Stimulated activated CD4-positive, alpha-beta T cell treated with anti-CD3 and anti-CD28 coated beads, Interleukin-4, amount 100 ng/mL, for 24 hours (primary cell): ENCODE measurements at regions not wholly inside any gene's neighbourhood (a gene's known extent, or its start where the extent isn't known, plus 50 kb on each side); places are given as distances from the start of the nearest gene placed in this dataset.
A peak's percentile ranks its signal among the peaks of the same experiment; 100 is the strongest.
"Not testable (repeated sequence)": the region's sequence is repeated elsewhere in the genome, so short reads cannot be mapped to it uniquely, and the experiment has no call there.

ENCODE experiments used
- DNase-seq: peaks from one replicate; pipeline ENCODE4 v3.0.0-alpha.2; 2020

- peak; percentile 17 for DNase-seq
Observed at GRCh38 chr21:14675774-14676530, 129.8 kb upstream of the SAMSN1 start.

- no peak for DNase-seq
Observed at GRCh38 chr21:14673649-14674048, 127.5 kb upstream of the SAMSN1 start.

- DNase-seq: no peak
Observed at GRCh38 chr21:14672466-14672865, 126.4 kb upstream of the SAMSN1 start.

GRCh38 chr21:14670409-14670808 is 124.3 kb upstream of the SAMSN1 start:
- DNase-seq: no peak

- not testable (repeated sequence) for DNase-seq
Observed at GRCh38 chr21:14669092-14669491, 123.0 kb upstream of the SAMSN1 start.

GRCh38 chr21:14657241-14658008 is 111.3 kb upstream of the SAMSN1 start:
- DNase-seq: no peak

GRCh38 chr21:14646893-14647292 is 100.8 kb upstream of the SAMSN1 start:
- DNase-seq: no peak

GRCh38 chr21:14645702-14646101 is 99.6 kb upstream of the SAMSN1 start:
- no peak for DNase-seq

GRCh38 chr21:14632359-14632758 is 86.2 kb upstream of the SAMSN1 start:
- DNase-seq: no peak

- no peak for DNase-seq
Observed at GRCh38 chr21:14630556-14631069, 84.5 kb upstream of the SAMSN1 start.

GRCh38 chr21:14629461-14629860 is 83.3 kb upstream of the SAMSN1 start:
- DNase-seq: no peak

- DNase-seq: not testable (repeated sequence)
Observed at GRCh38 chr21:14623079-14623478, 77.0 kb upstream of the SAMSN1 start.

- peak; percentile 26 for DNase-seq
Observed at GRCh38 chr21:14620152-14620551, 74.0 kb upstream of the SAMSN1 start.

- DNase-seq: no peak
Observed at GRCh38 chr21:14617871-14618270, 71.8 kb upstream of the SAMSN1 start.

GRCh38 chr21:14617040-14617393 is 70.9 kb upstream of the SAMSN1 start:
- DNase-seq: no peak

GRCh38 chr21:14616380-14617039 is 70.4 kb upstream of the SAMSN1 start:
- DNase-seq: no peak

- no peak for DNase-seq
Observed at GRCh38 chr21:14615359-14615974, 69.4 kb upstream of the SAMSN1 start.

GRCh38 chr21:14614287-14614686 is 68.2 kb upstream of the SAMSN1 start:
- no peak for DNase-seq

- no peak for DNase-seq
Observed at GRCh38 chr21:14613486-14614224, 67.5 kb upstream of the SAMSN1 start.

- DNase-seq: not testable (repeated sequence)
Observed at GRCh38 chr21:14610119-14610518, 64.0 kb upstream of the SAMSN1 start.

GRCh38 chr21:14609274-14609673 is 63.2 kb upstream of the SAMSN1 start:
- no peak for DNase-seq

- DNase-seq: no peak
Observed at GRCh38 chr21:14607262-14607661, 61.1 kb upstream of the SAMSN1 start.
